A673 (cell line): ENCODE measurements at regions not wholly inside any gene's neighbourhood (a gene's known extent, or its start where the extent isn't known, plus 50 kb on each side); places are given as distances from the start of the nearest gene placed in this dataset.

Experiments used
- BruUV-seq: library from RNA; stranded (reverse); fragments of 400-500 nt; replicated peaks from 2 replicates; lab custom pipeline; 2021; lab: Mats Ljungman, UMichigan
- CTCF ChIA-PET: fragments of 300-600 bp; sonication (Branson Sonifier 250); formaldehyde crosslinking; loops from one replicate; lab custom pipeline; 2022; ENCODE audit warnings: antibody characterized with exemption; lab: Charles Lee
- POLR2A ChIA-PET: fragments of 300-600 bp; sonication (Branson Sonifier 250); formaldehyde crosslinking; loops from one replicate; lab custom pipeline; 2022; ENCODE audit warnings: antibody characterized with exemption; ENCODE audit not compliant: low non-redundant PET; lab: Charles Lee
- DNase-seq: peaks from one replicate; pipeline ENCODE4 v3.0.0-alpha.2; 2015; ENCODE audit warnings: low spot score
- H3K27ac ChIP-seq: fragments of 200-600 bp; sonication (generic); 2 replicates; pipeline ENCODE4 v1.5.1; 2016; ENCODE audit warnings: mixed run types, low read depth, mild to moderate bottlenecking, mixed read lengths, antibody characterized with exemption, low read length; ENCODE audit not compliant: poor library complexity, severe bottlenecking
- H3K27me3 ChIP-seq: fragments of 200-600 bp; sonication (generic); replicated peaks from 2 replicates; pipeline ENCODE4 v1.6.1; 2017; ENCODE audit warnings: mixed run types, low read depth, mild to moderate bottlenecking, mixed read lengths, antibody characterized with exemption, low read length; ENCODE audit not compliant: insufficient read depth, poor library complexity
- H3K36me3 ChIP-seq: fragments of 200-600 bp; sonication (generic); 2 replicates; pipeline ENCODE4 v1.6.1; 2016; ENCODE audit warnings: mixed run types, mild to moderate bottlenecking, mixed read lengths, antibody characterized with exemption, low read length; ENCODE audit not compliant: insufficient read depth, poor library complexity, severe bottlenecking
- H3K4me1 ChIP-seq: fragments of 200-600 bp; sonication (generic); 2 replicates; pipeline ENCODE4 v1.6.1; 2017; ENCODE audit warnings: mixed run types, mild to moderate bottlenecking, mixed read lengths, antibody characterized with exemption, low read length; ENCODE audit not compliant: insufficient read depth, poor library complexity, severe bottlenecking
- H3K4me3 ChIP-seq: fragments of 200-600 bp; sonication (generic); 2 replicates; pipeline ENCODE4 v1.5.1; 2016; ENCODE audit warnings: low read depth, mixed run types, mild to moderate bottlenecking, mixed read lengths, low read length; ENCODE audit not compliant: poor library complexity, severe bottlenecking
- H3K9me3 ChIP-seq: fragments of 200-600 bp; sonication (generic); 2 replicates; pipeline ENCODE4 v1.6.1; 2016; ENCODE audit warnings: mixed run types, low read depth, mild to moderate bottlenecking, mixed read lengths, antibody characterized with exemption, low read length; ENCODE audit not compliant: poor library complexity, severe bottlenecking
- EZH2 ChIP-seq: fragments of 200-600 bp; sonication (generic); IDR thresholded peaks from 2 replicates; pipeline ENCODE4 v1.6.1; 2017; ENCODE audit warnings: borderline replicate concordance, low read depth, mild to moderate bottlenecking, mixed read lengths, antibody characterized with exemption, low read length; ENCODE audit not compliant: poor library complexity, severe bottlenecking
- intact Hi-C: fragments of 100-400 bp; cut with micrococcal nuclease; formaldehyde crosslinking; loops from one replicate; pipeline ENCODE4 v1.10.0; 2022; ENCODE audit not compliant: unreplicated experiment
- TF ChIP-seq, protein P1 (sequence below): fragments of 300-800, 200-600 bp; sonication (generic); conservative IDR thresholded peaks from 2 replicates; pipeline ENCODE4 v1.5.1; 2017; ENCODE audit warnings: low read depth, mild to moderate bottlenecking, antibody characterized with exemption, low read length, moderate library complexity, mixed read lengths

- intact Hi-C loops = no loop called here
- POLR2A ChIA-PET = interaction anchor here (0.6 kb wide), 1 partner anchor 375 kb away, joined by 5 read pairs; no protein-coding TSS in a partner anchor
These were observed 213.8 kb downstream of the SMAD2 start for GRCh38 chr18:47716632-47717185.

DNA sequence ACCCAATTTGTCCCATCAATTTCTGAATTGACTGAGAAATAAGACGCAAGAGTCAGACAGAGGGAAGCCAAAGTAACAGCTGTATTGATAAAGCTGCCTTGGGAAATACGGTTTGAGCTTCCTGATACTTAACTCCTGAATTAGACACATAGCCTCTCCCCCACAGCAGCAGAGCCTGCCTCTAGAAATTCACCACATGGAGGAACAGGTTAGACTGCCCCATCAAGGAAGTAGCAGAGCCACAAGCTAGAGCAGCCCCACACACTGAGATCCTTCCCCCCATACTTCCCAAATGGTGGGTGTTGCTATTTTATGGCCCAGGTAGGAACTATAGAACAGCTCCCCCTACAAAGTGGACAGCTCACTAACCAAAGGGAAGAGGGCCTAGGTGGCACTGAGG is 220.0 kb downstream of the SMAD2 start:
- Histone ChIP-seq H3K4me1 (no peaks in the 10 kb centered on the region), H3K4me3 (no peak overlapping the region), H3K36me3 (no peaks in the 10 kb centered on the region), H3K9me3 (no peaks in the 10 kb centered on the region), H3K27me3 (peaks cover 5% of the 10 kb centered on the region), H3K27ac (no peak overlapping the region)
- ChIA-PET POLR2A (no interaction called here), CTCF (no interaction called here)
- no peak for DNase-seq
- intact Hi-C loops = no loop called here
- no TSS peak for BruUV-seq
- TF ChIP-seq, protein P1, sequence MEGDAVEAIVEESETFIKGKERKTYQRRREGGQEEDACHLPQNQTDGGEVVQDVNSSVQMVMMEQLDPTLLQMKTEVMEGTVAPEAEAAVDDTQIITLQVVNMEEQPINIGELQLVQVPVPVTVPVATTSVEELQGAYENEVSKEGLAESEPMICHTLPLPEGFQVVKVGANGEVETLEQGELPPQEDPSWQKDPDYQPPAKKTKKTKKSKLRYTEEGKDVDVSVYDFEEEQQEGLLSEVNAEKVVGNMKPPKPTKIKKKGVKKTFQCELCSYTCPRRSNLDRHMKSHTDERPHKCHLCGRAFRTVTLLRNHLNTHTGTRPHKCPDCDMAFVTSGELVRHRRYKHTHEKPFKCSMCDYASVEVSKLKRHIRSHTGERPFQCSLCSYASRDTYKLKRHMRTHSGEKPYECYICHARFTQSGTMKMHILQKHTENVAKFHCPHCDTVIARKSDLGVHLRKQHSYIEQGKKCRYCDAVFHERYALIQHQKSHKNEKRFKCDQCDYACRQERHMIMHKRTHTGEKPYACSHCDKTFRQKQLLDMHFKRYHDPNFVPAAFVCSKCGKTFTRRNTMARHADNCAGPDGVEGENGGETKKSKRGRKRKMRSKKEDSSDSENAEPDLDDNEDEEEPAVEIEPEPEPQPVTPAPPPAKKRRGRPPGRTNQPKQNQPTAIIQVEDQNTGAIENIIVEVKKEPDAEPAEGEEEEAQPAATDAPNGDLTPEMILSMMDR = no peak
- TF ChIP-seq EZH2 = no peak

More at GRCh38 chr18:47716632-47717185, 213.8 kb downstream of the SMAD2 start:
- Histone ChIP-seq H3K36me3 (no peaks in the 10 kb centered on the region), H3K4me1 (no peaks in the 10 kb centered on the region), H3K27me3 (peaks cover 22% of the 10 kb centered on the region), H3K4me3 (no peak overlapping the region), H3K9me3 (no peaks in the 10 kb centered on the region), H3K27ac (no peak overlapping the region)
- TF ChIP-seq, protein P1 = no peak
- no peak for TF ChIP-seq EZH2
- CTCF ChIA-PET = no interaction called here
- DNase-seq = no peak
- no TSS peak for BruUV-seq

DNA sequence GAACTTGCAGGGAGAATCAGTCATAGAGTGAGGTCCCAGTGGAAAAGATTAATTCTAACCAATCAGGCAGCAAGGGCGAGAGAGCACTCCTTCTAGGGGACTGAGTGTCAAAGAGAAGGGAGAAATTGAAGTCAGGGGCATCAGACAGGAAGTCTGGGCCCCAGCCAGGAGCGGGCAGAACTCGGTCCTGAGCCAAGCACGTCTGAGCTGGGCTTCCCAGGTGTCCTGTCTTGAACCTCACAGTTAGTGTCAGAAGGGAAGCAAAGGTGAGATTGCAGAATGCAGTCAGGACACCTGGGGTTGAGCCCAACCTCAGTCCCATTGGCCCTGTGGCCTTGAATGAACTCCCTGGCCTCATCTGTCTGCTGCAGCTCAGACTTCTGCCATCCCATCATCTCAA is 220.9 kb downstream of the SMAD2 start:
- H3K4me3 ChIP-seq = no peak overlapping the region
- no peak for TF ChIP-seq EZH2
- TF ChIP-seq, protein P1 = no peak
- H3K9me3 ChIP-seq = no peaks in the 10 kb centered on the region
- no TSS peak for BruUV-seq
- no peak for DNase-seq
- ChIA-PET POLR2A (no interaction called here), CTCF (no interaction called here)
- H3K27me3 ChIP-seq = peaks cover 10% of the 10 kb centered on the region
- H3K36me3 ChIP-seq = no peaks in the 10 kb centered on the region
- no peaks in the 10 kb centered on the region for H3K4me1 ChIP-seq
- no peak overlapping the region for H3K27ac ChIP-seq
- intact Hi-C loops = no loop called here
